Fibroblast of lung (primary cell): ENCODE measurements at regions not wholly inside any gene's neighbourhood (a gene's known extent, or its start where the extent isn't known, plus 50 kb on each side); places are given as distances from the start of the nearest gene placed in this dataset.

Source experiments
- CTCF ChIP-seq, 2 donors: IDR thresholded peaks in 1 of 2; conservative IDR thresholded peaks in 1 of 2; 1 replicate in 1 of 2; 2 replicates in 1 of 2; pipeline ENCODE4 v1.5.1; 2011 to 2012; ENCODE audit warnings: low read length in 2 of 2, control low read depth in 1 of 2, inconsistent platforms in 1 of 2, low read depth in 1 of 2, mild to moderate bottlenecking in 1 of 2
- EZH2 ChIP-seq: IDR thresholded peaks from 2 replicates; pipeline ENCODE4 v1.5.1; 2012; ENCODE audit warnings: low read length, control low read depth, mild to moderate bottlenecking; ENCODE audit errors: missing control alignments

GRCh38 chr20:10917826-10918225 lies 244.0 kb upstream of the JAG1 start:
- no peak for TF ChIP-seq CTCF (conservative IDR thresholded peaks at IDR 0.05 in 1 of 2, IDR thresholded peaks at IDR 0.05 in 1 of 2; ENCODE audit: low read depth in 1 of 2, low read length in 2 of 2)
- no peak for TF ChIP-seq EZH2
